HCT116 (cell line): ENCODE measurements at regions not wholly inside any gene's neighbourhood (a gene's known extent, or its start where the extent isn't known, plus 50 kb on each side); places are given as distances from the start of the nearest gene placed in this dataset.

Source experiments
- ATAC-seq: fragments of 200-7000 bp; cut with Tn5 transposase; 2 replicates; pipeline ENCODE4 v1.9.1; 2020; ENCODE audit warnings: mild to moderate bottlenecking, moderate library complexity
- BruUV-seq: library from RNA; stranded (reverse); fragments of 400-500 nt; replicated peaks from 2 replicates; lab custom pipeline; 2021; lab: Mats Ljungman, UMichigan
- CTCF ChIA-PET: fragments of 300-600 bp; sonication (Branson Sonifier 250); formaldehyde crosslinking; loops from one replicate; lab custom pipeline; 2021; ENCODE audit warnings: antibody characterized with exemption; lab: Charles Lee
- POLR2A ChIA-PET: fragments of 300-600, 350-600 bp; sonication (Branson Sonifier 250); formaldehyde crosslinking; loops from one replicate; lab custom pipeline; 2021; ENCODE audit warnings: antibody characterized with exemption; lab: Charles Lee
- RAD21 ChIA-PET, 2 experiments: fragments of 300-600 bp; sonication (Branson Sonifier 250); formaldehyde crosslinking; loops; one replicate each; lab custom pipeline; 2023; ENCODE audit warnings: low total read pairs in 2 of 2; ENCODE audit not compliant: uncharacterized antibody in 2 of 2, unreplicated experiment in 2 of 2, low non-redundant PET in 1 of 2; lab: Charles Lee
- DNase-seq: peaks from one replicate; pipeline ENCODE4 v3.0.0-alpha.2; 2010; ENCODE audit warnings: low read depth, low spot score
- H2AFZ ChIP-seq: fragments of 200-600 bp; shearing (Covaris generic), sonication (generic); 2 replicates; pipeline ENCODE4 v1.6.1; 2017; ENCODE audit warnings: low read depth, mixed run types, mixed read lengths, antibody characterized with exemption, low read length; ENCODE audit not compliant: poor library complexity, severe bottlenecking
- H3K27ac ChIP-seq: 2 replicates; pipeline ENCODE4 v1.5.1; 2012; ENCODE audit warnings: low read depth, low read length
- H3K27me3 ChIP-seq: fragments of 200-600 bp; sonication (generic); 2 replicates; pipeline ENCODE4 v1.6.1; 2016; ENCODE audit warnings: mixed run types, low read length, mixed read lengths; ENCODE audit not compliant: insufficient read depth
- H3K36me3 ChIP-seq, 2 experiments: fragments of 200-500 bp in 1 of 2; fragments of 200-600 bp in 1 of 2; sonication (Bioruptor generic) in 1 of 2; sonication (generic) in 1 of 2; 2 replicates each; pipeline versions ENCODE4 v1.5.1 to v1.6.1; 2014 to 2016; ENCODE audit warnings: low read length in 2 of 2, inconsistent platforms in 1 of 2, mixed read lengths in 1 of 2, mixed run types in 1 of 2; ENCODE audit not compliant: insufficient read depth in 2 of 2, control insufficient read depth in 1 of 2
- H3K4me1 ChIP-seq, 2 experiments: fragments of 200-600 bp in 1 of 2; sonication (generic) in 1 of 2; 2 replicates each; pipeline versions ENCODE4 v1.5.1 to v1.6.1; 2012 to 2017; ENCODE audit warnings: low read length in 2 of 2, inconsistent platforms in 1 of 2, mild to moderate bottlenecking in 1 of 2, mixed read lengths in 1 of 2, mixed run types in 1 of 2, moderate library complexity in 1 of 2; ENCODE audit not compliant: insufficient read depth in 2 of 2, control insufficient read depth in 1 of 2
- H3K4me2 ChIP-seq: fragments of 200-600 bp; sonication (generic); 2 replicates; pipeline ENCODE4 v1.6.1; 2017; ENCODE audit warnings: mixed run types, low read length, mixed read lengths
- H3K4me3 ChIP-seq, 2 experiments: fragments of 200-600 bp in 1 of 2; sonication (generic) in 1 of 2; replicated peaks in 1 of 2; 2 replicates each; pipeline ENCODE4 v1.5.1; 2011 to 2016; ENCODE audit warnings: low read length in 2 of 2, control low read depth in 1 of 2, low read depth in 1 of 2, mild to moderate bottlenecking in 1 of 2, mixed read lengths in 1 of 2, mixed run types in 1 of 2
- H3K79me2 ChIP-seq: fragments of 200-600 bp; sonication (generic); 2 replicates; pipeline ENCODE4 v1.6.1; 2017; ENCODE audit warnings: mild to moderate bottlenecking, mixed run types, low read length, moderate library complexity, mixed read lengths; ENCODE audit not compliant: insufficient read depth
- H3K9ac ChIP-seq: fragments of 200-600 bp; sonication (generic); 2 replicates; pipeline ENCODE4 v1.6.1; 2016; ENCODE audit warnings: low read length, mixed read lengths
- H3K9me2 ChIP-seq: fragments of 200-600 bp; sonication (generic), shearing (Covaris generic); 2 replicates; pipeline ENCODE4 v1.6.1; 2017; ENCODE audit warnings: mixed run types, mild to moderate bottlenecking, moderate library complexity; ENCODE audit not compliant: insufficient read depth
- H3K9me3 ChIP-seq, 2 experiments: fragments of 200-500 bp in 1 of 2; fragments of 200-600 bp in 1 of 2; sonication (Bioruptor generic) in 1 of 2; sonication (generic) in 1 of 2; 2 replicates each; pipeline ENCODE4 v1.6.1; 2014 to 2017; ENCODE audit warnings: low read length in 2 of 2, mixed read lengths in 2 of 2, inconsistent platforms in 1 of 2, low read depth in 1 of 2, mild to moderate bottlenecking in 1 of 2, mixed run types in 1 of 2, moderate library complexity in 1 of 2; ENCODE audit not compliant: control insufficient read depth in 1 of 2, insufficient read depth in 1 of 2
- H4K20me1 ChIP-seq: fragments of 200-600 bp; sonication (generic), shearing (Covaris generic); 2 replicates; pipeline ENCODE4 v1.6.1; 2017; ENCODE audit warnings: mixed run types, mild to moderate bottlenecking, moderate library complexity; ENCODE audit not compliant: insufficient read depth
- CBX3 ChIP-seq: IDR thresholded peaks from 2 replicates; pipeline ENCODE4 v1.6.1; 2012; ENCODE audit warnings: low read depth
- ELF1 ChIP-seq: IDR thresholded peaks from 2 replicates; pipeline ENCODE4 v1.6.1; 2012; ENCODE audit warnings: low read depth, borderline replicate concordance
- EZH2 ChIP-seq: fragments of 200-600 bp; sonication (generic); IDR thresholded peaks from 2 replicates; pipeline ENCODE4 v1.6.1; 2017; ENCODE audit warnings: antibody characterized with exemption, mixed run types
- EZH2phosphoT487 ChIP-seq: fragments of 200-600 bp; IDR thresholded peaks from 2 replicates; pipeline ENCODE4 v1.6.1; 2018; ENCODE audit warnings: antibody characterized with exemption, borderline replicate concordance
- JUND ChIP-seq: IDR thresholded peaks from 2 replicates; pipeline ENCODE4 v1.6.1; 2012
- RAD21 ChIP-seq: IDR thresholded peaks from 2 replicates; pipeline ENCODE4 v1.6.1; 2012; ENCODE audit warnings: low read depth, mild to moderate bottlenecking
- SRF ChIP-seq: IDR thresholded peaks from 2 replicates; pipeline ENCODE4 v1.6.1; 2012; ENCODE audit warnings: low read depth
- TCF7L2 ChIP-seq: IDR thresholded peaks from 2 replicates; pipeline ENCODE4 v1.7.0; 2011; ENCODE audit warnings: borderline replicate concordance, inconsistent platforms; ENCODE audit not compliant: insufficient read depth, insufficient read length; ENCODE audit errors: extremely low read depth
- YY1 ChIP-seq: IDR thresholded peaks from 2 replicates; pipeline ENCODE4 v1.6.1; 2011; ENCODE audit warnings: low read length, low read depth, moderate library complexity, mild to moderate bottlenecking; ENCODE audit not compliant: insufficient replicate concordance; ENCODE audit errors: extremely low read depth
- ZFX ChIP-seq: fragments of 450-650 bp; IDR thresholded peaks from 2 replicates; pipeline ENCODE4 v1.6.1; 2017
- ZNF274 ChIP-seq: fragments of 200-500 bp; sonication (Bioruptor generic); IDR thresholded peaks from 2 replicates; pipeline ENCODE4 v1.6.1; 2014; ENCODE audit warnings: mild to moderate bottlenecking, low read depth, low read length, inconsistent platforms
- intact Hi-C: fragments of 100-400 bp; cut with micrococcal nuclease; formaldehyde crosslinking; loops from 2 replicates; pipeline ENCODE4 v1.10.0; 2022
- TF ChIP-seq, protein P1 (sequence below): IDR thresholded peaks from 2 replicates; pipeline ENCODE4 v1.6.1; 2012; ENCODE audit warnings: low read depth

DNA sequence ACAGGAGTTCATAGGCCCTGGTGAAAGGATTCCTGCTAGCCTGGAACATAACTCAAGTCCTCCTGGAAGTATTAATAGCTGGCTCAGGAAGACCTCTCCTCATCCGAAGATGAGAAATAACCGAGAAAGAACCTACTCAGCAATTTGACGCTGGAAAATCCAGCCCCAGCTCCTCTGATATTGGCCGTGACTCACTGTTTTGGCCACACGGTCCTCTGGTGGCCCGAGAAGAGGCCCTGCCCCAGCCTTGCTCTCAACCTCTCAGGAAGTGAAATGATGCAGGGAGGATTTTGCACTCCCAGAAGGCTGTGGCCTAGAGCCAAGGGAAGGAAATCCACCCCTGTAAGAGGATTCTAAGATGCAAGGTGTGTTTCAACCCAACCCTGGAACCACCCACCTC lies 121.6 kb downstream of the MTPAP start:
- Histone ChIP-seq H3K4me2 (no peak overlapping the region), H4K20me1 (no peaks in the 10 kb centered on the region), H3K79me2 (no peaks in the 10 kb centered on the region), H3K9me3 (no peaks in the 10 kb centered on the region), H3K27me3 (no peaks in the 10 kb centered on the region), H2AFZ (no peak overlapping the region), H3K27ac (no peak overlapping the region), H3K9ac (no peak overlapping the region), H3K4me3 (no peak overlapping the region), H3K9me2 (no peaks in the 10 kb centered on the region), H3K4me1 (no peaks in the 10 kb centered on the region), H3K36me3 (no peaks in the 10 kb centered on the region)
- BruUV-seq, result no TSS peak
- ATAC-seq, result no peak
- TF ChIP-seq ZNF274 (no peak), EZH2 (no peak), TCF7L2 (no peak), RAD21 (no peak), EZH2phosphoT487 (no peak), ZFX (no peak), CBX3 (no peak), SRF (no peak), YY1 (no peak), ELF1 (no peak), JUND (no peak)
- TF ChIP-seq, protein P1, sequence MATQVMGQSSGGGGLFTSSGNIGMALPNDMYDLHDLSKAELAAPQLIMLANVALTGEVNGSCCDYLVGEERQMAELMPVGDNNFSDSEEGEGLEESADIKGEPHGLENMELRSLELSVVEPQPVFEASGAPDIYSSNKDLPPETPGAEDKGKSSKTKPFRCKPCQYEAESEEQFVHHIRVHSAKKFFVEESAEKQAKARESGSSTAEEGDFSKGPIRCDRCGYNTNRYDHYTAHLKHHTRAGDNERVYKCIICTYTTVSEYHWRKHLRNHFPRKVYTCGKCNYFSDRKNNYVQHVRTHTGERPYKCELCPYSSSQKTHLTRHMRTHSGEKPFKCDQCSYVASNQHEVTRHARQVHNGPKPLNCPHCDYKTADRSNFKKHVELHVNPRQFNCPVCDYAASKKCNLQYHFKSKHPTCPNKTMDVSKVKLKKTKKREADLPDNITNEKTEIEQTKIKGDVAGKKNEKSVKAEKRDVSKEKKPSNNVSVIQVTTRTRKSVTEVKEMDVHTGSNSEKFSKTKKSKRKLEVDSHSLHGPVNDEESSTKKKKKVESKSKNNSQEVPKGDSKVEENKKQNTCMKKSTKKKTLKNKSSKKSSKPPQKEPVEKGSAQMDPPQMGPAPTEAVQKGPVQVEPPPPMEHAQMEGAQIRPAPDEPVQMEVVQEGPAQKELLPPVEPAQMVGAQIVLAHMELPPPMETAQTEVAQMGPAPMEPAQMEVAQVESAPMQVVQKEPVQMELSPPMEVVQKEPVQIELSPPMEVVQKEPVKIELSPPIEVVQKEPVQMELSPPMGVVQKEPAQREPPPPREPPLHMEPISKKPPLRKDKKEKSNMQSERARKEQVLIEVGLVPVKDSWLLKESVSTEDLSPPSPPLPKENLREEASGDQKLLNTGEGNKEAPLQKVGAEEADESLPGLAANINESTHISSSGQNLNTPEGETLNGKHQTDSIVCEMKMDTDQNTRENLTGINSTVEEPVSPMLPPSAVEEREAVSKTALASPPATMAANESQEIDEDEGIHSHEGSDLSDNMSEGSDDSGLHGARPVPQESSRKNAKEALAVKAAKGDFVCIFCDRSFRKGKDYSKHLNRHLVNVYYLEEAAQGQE, result no peak
- ChIA-PET POLR2A (no interaction called here), CTCF (no interaction called here), RAD21 (no interaction called here)
- DNase-seq, result no peak
- intact Hi-C loops, result no loop called here
